NCI-H748 (cell line): ENCODE measurements at regions not wholly inside any gene's neighbourhood (a gene's known extent, or its start where the extent isn't known, plus 50 kb on each side); places are given as distances from the start of the nearest gene placed in this dataset.

ENCODE experiments used
- DNase-seq: peaks from one replicate; lab custom pipeline; 2025; ENCODE audit not compliant: unreplicated experiment; lab: John Stamatoyannopoulos, UW

DNA sequence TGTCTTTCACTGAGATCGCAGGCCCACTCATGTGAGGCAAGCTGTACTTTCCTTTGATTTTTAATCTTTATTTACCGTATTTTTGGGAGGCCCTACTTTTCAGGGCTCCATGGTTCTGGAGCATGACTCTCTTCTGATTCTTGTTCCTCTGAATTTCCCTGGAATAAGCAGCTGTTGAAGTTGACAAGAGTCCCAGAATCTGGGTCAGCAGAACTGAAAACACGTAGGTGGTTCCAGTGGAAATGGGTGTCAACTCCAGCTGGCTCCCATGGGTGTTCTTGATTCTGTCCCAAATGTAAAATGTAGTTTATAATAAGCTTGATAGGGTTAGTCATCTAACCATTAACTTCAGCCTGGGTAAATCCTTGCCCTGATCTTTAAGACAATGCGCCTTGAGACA, 409.4 kb downstream of the GATA3 start:
- no peak for DNase-seq

DNA sequence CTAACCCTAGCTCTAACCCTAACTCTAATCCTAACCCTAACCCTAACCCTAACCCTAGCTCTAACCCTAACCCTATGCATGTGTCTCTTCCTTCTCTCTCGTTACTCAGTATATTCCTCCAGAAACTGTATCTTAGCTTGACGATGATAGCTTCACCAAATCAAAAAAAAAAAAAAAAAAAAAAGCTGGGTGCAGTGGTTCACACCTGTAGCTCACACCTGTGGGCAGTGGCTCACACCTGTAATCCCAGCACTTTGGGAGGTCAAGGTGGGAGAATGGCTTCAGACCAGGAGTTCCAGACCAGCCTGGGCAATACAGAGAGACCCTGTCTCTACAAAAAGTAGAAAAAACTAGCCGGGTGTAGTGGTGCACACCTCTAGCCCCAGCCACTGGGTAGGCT, 414.0 kb downstream of the GATA3 start:
- DNase-seq: no peak

DNA sequence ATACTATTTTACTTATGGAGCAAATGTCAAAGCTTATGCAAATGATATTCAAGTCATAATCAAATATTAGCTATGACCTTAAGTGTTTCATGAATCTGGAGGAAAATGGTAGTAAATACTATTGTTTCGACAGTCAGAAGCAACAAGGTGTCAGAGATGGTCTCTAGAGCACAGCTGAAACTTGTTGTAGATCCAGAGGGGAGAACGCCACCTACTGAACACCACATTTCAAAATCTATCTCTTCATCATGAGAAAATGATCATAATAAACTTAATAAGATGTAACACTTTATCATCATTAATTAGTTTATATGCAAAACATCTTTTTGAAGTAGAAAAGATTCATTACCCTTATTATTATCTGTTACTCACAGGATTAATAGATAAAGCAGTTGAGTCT, 418.7 kb downstream of the GATA3 start:
- DNase-seq: no peak

DNA sequence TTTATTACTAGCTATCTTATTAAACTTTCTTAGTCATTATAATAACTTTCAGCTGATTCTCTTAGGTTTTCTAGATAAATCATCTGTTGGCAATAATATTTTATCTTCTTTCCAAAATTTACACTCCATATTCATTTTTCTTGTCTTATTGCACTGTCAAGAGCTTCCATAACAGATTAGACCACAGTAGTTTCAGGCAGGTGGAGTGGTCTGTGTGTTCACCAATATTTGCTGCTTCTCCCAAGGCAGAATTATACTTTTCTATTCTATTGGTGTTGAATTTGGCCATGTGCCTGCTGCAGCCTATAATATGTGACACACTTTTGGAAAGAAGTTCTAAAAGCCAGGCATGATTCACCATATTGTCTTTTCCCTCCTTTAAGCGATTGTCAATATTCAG, 422.8 kb downstream of the GATA3 start:
- DNase-seq: no peak

DNA sequence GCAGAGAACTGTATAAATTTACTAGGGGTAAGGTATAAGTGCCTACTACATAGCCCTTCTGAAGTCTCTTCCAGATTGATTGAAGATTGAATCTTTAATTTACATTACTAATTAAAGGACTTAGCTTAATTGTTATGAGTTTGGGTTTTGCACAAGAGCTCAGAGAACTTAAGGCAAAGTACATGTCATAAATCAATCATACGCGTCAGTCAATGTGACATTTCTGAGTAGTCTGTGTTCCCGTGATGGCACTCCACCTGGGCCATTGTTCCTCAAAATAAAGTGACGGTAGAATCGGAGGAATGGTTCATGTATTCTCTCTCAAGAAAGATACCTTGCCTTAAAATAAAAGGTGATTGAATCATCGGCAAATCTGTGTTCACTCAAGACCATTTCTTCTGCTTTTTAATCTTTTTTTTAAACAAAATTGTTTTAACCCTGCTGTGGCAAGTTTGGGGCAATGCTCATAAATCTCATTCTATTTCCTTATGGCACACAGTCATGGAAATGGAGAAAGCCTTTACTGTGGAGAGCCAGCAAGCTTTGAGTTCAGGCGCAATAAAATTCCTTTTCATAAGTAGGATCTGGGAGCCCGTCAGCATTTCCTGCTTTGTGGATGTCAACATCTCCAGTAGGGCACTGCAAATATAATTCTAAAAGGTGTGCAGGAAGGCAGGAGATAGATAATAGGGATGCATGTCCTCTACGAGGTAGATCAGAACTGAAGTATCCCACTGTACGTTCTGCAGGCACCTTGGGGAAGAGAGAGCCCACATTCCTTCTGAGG, 427.4 kb downstream of the GATA3 start:
- no peak for DNase-seq

DNA sequence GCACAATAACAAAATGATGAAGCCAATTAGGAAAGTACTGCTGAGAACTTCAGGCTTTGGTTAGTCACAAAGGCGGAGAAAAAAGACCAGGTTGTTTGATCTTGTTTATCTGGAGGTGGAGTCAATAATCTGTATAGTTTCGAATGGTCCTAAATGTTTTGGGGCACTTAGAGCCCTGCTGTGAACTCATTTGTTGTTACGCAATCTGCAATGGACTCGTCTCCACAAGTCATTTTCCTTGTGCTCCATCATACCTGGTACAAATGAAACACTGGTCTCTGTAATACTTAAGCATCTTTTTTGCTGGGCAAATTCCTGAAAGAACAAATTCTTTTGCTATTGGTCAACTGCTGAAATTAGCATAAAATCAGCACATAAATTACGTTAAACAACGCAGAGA, 430.5 kb downstream of the GATA3 start:
- no peak for DNase-seq

DNA sequence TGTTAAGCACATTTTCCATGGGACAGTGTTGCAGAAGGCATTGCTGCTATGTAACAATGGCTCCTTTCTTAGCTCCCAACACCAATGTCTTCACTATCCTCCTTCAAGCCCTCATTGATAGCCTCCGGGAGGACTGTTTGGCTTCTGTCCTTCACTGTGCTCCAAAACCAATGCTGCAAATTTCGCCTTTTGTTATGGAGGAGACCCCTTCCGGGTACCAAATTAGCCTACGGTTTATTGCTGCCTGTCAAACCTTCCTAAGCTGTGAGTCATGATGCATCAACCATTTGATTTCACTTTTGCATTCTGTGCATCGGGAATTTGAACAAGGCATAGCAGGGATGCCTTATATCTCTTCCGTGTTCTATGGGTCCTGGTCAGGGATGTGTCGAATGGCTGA, 432.9 kb downstream of the GATA3 start:
- no peak for DNase-seq

DNA sequence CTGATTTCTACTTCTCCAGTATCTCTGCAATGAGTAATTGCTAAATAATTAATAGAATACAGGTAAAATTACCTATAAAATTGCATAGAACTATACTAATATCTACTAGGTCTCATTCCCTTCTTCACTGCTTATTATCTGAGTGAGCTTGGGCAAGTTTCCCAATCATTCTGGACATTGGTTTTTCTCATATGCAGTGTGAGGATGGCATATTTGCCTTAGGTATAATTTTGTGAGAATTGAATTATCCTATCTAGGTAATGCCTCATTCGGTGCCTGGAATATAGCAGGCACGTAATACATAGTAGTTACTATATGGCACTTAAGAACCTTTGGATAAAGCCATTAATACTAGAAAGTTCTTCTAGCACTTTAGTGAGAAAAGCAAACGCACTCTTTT, 434.7 kb downstream of the GATA3 start:
- no peak for DNase-seq

DNA sequence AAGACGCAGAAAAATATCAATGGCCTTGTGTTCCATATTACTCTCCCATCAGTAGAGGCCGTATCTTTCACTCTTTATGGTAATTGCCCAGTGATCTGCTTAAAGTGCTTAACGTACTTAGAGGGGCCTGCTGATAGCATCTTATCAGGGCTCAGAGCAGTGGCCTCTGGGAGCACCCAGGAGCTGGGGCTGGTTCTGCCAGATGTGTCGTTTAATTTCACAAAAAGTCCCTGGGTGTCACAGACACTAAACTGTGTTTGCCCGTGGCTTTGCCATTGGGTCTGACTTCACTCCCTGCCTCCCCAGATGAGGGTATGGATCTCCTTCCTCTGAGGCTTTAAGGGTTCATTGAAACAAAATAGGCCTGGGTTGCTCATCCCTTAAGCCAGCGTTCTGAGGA, 435.3 kb downstream of the GATA3 start:
- DNase-seq: no peak

DNA sequence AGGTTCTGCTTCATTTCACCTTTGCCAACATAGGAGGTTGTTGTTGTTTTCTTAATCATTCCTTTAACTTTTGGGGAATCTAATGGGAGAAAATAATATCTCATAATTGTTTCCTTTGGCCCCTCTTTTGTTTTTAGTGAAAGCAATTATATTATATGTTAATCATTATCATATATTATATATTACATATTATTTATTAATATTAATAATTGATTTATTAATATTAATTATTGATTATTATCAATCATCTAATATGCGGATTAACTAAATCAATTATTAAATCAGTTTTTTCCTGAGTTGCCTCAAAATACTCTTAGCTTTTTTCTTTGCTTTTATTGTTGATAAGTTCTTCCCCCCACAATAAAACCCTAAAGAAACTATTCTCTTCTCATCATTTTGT, 443.8 kb downstream of the GATA3 start:
- DNase-seq: no peak

DNA sequence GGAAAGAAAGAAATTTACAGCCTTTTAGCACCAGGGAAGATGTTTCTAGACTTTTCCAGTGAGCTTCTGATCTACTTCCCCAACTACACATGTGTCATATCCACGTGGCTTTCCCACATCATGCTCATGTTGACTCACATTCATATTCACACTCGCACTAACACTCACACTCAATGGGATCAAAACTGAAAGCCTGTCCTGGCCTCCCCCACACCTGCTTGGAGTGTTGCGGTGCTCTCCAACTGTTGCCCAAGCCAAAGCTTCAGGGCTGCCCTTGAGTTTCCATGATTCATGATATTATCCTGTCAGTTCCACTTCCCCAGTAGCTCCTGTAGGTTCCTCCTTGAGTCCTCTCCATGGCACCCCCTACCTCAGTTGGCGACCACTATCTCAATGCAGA, 444.4 kb downstream of the GATA3 start:
- no peak for DNase-seq

DNA sequence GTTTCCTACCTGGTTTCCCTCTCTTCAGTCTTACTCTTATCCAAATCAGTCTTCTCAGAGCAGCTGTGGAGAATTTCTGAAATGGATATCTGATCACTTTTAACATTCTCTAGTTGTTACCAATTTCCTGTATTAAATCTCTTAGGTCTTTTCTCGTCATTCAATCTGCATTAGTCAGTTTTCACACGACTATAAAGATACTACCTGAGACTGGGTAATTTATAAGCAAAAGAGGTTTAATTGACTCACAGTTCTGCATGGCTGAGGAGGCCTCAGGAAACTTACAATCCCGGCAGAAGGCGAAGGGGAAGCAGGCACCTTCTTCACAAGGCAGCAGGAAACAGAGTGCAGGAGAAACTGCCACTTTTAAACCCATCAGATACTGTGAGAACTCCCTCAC, 444.8 kb downstream of the GATA3 start:
- DNase-seq: no peak

DNA sequence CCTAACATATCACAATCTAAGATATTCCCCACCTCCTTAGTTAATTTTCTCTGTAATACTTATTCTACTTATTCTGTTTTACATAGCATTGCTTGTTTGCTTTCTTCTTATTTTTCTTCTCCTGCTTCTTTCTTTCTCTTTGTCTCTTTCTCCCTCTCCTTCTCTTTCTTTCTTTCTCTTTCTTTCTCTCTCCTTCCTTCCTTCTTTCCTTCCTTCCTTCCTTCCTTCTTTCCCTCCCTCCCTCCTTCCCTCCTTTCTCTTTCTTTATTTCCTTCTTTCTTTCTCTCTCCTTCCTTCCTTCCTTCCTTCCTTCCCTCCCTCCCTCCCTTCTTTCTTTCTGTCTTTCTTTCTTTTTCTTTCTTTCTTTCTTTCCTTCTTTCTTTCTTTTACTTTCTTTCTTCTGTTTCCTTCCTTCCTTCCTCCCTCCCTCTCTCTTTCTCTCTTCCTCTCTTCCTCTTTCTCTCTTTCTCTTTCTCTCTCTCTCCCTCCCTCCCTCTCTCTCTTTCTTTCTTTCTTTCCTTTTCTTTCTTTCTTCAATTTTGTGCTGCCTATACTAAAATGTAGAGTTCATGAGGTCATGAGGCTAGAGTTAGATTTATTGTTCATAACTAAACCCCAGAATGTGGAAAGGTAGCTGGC, 445.4 kb downstream of the GATA3 start:
- no peak for DNase-seq

DNA sequence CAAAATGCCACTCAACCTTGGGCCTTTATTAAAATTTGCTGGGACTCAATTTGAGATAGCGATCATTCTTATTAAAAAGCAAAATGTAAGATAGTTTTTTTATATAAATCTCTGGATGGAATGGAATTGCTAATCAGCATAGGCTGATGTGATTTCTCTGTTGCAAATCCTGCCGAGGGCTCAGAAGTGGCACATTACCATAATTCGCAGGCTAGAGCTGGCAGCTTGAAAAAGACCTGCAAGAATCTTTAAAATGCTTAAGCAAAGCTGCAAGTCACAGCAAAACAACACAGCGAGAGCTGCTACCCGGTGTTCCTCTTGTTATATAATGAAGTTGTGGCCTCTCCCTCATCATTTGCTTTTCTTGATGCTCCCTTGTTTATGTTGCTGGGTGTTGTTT, 448.1 kb downstream of the GATA3 start:
- no peak for DNase-seq

DNA sequence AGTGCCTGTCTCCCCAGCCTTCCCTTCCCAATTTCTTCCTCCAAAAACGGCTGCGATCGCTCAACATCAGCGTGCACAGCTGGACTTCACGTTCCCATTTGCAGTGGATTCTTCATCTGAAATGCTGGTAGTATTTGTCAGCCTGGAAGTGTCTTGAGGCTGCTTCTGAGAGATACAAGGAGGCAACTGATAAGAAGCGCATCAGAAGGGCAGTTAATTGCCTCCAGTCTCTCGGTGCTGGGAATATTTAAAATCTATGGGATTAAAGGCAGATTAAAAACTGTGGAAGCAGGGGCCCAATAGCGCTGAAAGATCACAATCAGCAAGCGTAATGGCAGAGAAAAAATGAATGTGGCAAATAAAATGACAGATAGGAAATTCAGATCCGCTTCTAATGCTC, 450.0 kb downstream of the GATA3 start:
- DNase-seq: no peak

DNA sequence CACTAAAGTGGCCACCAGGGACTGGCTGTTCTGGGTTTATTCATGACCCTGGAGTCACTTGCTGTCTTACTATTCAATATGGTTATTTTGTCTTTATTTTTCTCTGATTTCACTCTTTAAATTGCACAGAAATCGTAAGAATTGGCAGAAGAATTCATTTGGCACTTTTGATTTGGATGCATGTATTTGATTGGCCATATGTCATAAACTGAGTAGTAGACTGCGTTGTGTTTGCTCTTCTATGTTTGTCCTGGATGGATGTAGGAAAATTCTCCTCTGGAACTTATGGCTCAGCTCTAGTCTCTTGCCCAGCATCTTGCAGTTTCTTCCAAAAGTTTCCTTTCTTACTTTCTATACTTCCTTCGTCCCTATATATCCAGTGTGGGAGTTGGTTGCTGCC, 452.7 kb downstream of the GATA3 start:
- DNase-seq: no peak

DNA sequence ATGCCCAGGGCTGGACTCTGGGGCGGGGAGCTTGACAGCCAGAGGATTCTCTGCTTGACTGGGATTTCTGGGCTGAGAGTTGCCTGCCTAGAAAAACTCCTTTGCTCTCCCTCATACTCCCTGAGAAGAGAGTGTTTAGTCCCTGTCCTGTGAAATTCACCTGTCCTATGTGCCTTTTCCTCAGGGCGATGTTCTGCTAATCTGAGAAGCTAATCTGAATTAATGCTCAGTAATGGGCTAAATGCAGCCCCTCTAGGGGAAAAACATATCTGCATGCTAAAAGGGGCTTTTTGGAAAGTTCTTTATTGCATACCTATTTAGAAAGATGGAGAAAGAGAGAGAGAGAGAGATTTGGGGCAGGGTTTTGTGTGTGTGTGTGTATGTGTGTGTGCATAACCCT, 454.4 kb downstream of the GATA3 start:
- no peak for DNase-seq

DNA sequence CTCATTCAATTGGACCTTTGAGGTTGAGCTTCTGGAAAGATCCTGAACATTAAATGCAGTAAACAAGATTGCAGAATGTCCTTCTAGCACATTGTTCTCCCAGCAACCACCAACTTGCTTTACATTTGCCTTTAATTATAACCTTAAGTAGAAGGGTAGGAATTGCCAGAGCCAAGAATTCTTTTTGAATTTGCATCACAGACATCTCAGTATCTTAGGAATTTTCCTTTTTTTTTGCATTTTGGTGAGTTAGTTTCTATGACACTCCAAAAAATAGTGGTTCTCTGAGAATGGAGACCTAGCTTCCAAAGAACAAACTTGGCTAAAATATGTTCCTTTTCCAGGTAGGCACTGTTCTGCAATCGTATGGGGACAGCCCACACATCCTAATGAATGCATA, 456.0 kb downstream of the GATA3 start:
- DNase-seq: no peak

DNA sequence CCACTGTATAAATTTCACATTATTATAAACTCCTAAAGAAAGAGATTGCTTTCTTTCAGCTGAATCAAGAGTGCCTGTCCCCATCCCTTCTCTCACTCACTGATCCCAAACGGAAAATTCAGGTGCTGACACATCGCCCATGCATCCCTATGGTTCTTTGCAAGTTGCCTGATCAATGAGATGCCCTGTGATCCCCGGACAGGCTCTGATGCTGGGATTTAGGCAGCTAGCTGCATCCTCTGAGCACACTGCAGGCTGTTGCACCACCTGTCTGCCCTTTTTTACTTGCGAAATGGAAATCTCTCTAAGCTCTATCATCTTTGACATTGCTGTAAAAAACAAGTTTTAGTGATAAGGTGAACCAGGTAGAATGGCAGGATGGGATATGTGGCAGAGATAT, 456.5 kb downstream of the GATA3 start:
- no peak for DNase-seq

DNA sequence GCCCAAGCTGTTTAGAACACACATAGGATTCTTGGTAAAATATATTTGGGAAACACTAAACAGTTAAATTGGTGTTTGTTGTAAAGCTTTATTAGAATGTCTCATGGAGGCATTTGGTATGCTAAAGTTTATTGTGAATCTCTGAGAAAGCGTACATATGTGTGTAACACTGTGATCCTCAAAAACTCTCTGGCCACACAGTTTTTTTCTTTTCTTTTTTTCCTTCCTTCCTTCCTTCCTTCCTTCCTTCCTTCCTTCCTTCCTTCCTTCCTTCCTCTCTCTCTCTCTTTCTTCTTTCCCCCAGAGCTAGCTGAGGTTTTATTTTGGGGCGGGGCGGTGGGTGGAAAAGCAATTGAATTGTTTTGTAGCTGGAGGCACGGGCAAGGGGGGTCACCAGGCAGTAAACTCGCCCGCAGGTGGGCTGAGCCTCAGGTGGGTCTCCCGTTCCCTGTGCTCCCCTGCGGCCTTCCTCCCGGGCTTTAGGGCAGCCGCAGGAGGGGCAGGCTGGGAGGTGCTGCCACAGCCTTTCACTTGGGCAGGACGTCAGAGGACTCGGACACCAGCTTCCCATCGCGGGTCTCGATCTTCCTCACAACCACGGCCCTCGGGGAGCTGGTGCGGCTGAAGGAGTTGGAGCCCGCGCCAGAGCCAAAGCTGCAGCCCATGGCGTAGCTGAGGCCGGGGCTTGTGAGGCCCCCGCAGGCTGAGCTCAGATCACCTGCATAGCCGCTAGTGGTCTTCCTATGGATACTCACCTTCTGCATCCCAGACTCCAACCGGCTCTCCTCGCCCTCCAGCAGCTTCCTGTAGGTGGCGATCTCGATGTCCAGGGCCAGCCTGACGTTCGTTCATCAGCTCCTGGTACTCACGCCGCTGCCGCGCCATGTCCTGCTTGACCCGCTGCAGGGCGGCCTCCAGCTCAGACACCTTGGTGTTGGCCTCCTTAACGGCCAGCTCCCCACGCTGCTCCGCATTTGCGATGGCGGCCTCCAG, 459.0 kb downstream of the GATA3 start:
- no peak for DNase-seq

DNA sequence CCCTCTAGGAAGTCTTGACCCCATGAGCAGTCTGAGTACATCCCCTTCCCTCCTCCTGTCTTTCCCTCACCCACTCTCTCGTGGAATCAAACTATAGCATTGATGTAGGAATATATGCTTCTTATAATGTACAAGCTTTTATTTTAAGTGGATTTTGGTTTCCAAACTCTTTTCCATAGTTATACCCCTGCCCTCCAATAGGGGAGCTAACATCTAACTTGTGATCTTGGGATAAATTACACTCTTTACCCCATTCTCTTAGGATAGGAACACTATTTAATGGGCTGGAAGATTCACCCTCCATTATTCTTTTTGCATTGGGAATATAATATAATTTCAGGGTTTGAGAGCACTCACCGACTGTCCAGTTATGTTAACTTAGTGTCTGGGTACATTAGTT, 465.9 kb downstream of the GATA3 start:
- no peak for DNase-seq

DNA sequence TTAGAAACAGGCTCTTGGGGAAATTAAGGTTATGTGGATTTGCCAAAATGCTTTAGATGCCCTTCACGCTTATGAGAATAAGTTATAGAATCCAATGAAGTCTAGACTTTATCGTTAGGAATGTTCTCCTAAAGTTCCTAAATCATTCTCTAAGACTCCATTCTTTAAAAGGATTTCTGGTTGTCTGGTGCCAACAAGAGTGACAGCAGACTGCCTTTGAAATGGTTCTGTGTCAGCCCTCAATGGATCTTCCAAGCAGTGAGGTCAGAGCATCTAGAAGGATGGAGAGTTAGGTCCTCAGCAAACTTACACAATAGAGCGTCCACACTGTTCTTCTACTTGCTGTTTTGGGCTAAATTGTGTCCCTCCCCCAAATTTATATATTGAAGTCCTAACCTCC, 473.3 kb downstream of the GATA3 start:
- DNase-seq: no peak
